ENCODE measurements at regions not wholly inside any gene's neighbourhood (a gene's known extent, or its start where the extent isn't known, plus 50 kb on each side); places are given as distances from the start of the nearest gene placed in this dataset.

DNA sequence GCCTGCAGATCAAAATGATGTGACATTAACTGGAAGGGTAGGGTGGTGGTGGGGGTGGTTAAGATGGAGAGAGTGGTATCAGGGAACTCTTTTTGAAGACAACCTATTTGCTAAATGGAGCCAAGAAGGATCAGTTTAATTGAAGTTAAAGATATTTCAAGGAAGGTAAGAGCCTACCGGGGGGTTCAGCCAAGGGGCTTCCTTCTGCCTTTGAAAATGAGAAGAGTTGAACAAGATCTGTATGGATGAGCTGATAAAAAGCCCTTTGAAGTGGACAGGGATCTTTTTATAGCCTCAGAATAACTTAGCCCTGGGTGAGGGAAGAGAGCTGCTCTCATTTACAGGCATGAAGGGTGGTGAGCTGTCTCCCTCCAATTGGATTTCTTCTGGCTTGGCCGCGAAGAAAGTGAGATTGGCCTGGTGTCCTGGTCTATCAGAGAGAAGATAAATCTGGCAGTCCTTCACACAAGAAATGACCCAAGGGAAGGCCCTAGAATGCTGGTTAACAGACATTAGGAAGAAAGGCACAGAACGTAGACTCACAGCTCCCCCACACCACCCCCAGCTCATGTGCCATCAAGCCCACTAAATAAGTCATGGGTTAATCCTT lies 439.8 kb downstream of the TNS1 start:
- no peak overlapping the region for H3K4me3 ChIP-seq

DNA sequence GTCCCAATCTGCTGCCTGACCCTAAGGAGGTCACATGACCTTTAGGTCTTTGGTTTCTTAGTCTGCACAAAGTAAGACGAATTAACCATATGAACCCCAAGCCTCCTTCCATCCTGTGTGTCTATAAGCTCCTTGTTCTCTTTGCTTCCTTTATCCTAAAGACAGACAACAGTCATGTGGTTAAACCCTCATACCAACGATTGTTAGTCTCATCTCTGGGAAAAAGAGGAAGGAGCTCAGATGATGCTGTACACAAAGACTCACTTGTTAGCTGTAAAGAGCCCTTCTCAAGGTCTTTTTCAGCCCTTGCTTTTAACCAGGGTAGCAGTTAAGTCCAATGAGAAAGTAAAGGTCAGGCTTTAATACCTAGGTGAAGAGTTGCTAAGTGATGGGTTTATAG lies 443.7 kb downstream of the TNS1 start:
- no peak overlapping the region for H3K4me3 ChIP-seq
- H3K27ac ChIP-seq = no peak overlapping the region

More for the DNA sequence above, 439.8 kb downstream of the TNS1 start:
- no peak overlapping the region for H3K27ac ChIP-seq

DNA sequence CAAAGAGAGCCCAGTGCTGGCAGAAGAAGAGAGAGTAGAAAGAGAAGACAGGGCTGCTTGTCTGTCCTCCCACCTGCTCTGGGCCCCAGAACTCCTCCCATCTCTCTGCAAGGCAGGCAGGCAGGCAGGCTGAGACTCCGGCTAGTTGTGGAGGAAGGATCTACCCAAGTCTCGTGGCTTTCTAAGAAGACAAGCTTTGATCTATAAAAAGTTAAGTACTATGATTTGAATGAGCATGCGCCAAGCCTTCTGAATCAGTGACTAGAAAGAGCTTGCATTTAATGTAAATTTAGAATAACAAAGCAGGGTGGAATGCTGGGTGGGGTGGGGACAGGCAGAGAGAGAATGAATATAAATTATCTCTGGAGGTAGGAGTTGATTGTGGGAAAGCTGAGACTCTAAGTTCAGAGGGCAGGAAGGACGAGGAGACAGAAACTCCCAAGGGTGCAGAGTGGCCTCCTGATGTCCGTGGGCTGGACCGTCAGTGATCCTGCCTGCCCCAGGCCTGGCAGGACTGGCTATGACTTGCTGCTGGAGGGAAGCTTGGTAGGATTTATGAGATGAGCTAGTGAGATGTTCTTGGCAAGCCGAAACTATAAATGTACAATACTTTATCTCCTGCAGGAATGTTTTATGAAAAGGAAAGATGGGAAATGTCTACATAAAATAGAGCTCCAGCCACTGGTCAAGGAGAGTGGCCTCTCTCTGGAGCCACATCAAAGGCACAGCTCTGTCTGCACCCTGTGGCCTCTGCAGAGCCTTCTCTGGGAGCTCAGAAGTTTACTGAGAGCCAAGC lies 447.5 kb downstream of the TNS1 start:
- peak overlapping the region in 2 of 21 experiments; percentile 34 to 59 for H3K27ac ChIP-seq

DNA sequence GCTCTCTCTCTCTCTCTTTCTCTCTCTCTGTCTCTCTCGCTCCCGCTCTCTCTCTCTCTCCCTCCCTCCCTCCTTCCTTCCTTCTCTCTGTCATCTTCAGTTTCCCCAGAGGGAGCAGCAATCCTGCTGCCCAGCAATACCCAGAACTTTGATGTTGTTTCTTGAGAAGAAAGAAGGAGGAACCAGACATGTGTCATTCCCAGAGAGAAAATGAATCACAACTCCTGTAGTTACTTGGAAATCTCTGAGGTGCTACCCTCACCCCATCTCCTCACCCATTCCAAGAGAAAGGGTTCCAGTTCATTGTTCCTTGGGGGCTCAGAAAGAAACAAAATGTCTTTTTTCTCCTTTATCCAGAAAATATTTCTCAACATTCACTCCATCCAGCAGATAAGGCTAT lies 449.1 kb downstream of the TNS1 start:
- no peak overlapping the region for H3K27ac ChIP-seq
- no peak overlapping the region for H3K4me3 ChIP-seq

More for the DNA sequence above, 447.5 kb downstream of the TNS1 start:
- no peak overlapping the region for H3K4me3 ChIP-seq

DNA sequence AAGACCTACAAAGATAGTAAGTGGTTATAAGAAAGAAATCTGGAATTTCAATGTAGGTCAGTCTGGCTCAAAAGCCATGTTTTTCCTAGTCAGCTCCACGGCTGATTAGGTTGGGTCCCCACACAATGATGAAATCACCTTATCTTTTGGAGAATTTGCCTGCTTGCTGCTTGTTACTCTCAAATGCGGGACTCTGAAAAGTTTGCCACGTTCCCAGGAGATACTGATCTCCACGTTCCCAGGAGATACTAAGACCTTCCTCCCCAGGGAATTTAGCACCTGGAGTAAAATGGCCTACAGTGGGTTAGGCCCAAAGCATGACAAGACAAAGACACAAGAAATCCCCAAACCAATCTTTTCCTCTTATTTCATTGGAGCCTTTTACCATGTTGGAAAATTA lies 449.6 kb downstream of the TNS1 start:
- H3K27ac ChIP-seq = no peak overlapping the region
- no peak overlapping the region for H3K4me3 ChIP-seq

DNA sequence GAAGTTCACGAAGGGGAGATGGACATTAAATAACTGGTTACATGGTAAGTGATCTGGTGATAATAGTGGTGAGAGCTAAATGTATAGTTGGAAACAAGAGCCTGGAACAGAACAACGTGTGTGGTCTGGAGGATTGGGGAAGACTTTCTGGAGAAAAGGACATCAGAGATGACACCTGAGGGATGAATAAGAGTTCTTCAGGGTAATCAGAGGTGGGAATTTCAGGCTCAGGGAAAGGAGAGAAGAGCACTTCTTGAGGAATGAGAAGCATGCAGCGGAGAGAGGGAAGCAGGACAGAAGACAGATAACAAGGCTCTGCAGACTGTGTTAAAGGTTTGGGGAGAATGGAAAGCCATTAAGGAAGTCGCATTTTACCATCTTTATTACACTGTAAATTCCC lies 450.7 kb downstream of the TNS1 start:
- Histone ChIP-seq H3K4me3 (no peak overlapping the region), H3K27ac (no peak overlapping the region)

DNA sequence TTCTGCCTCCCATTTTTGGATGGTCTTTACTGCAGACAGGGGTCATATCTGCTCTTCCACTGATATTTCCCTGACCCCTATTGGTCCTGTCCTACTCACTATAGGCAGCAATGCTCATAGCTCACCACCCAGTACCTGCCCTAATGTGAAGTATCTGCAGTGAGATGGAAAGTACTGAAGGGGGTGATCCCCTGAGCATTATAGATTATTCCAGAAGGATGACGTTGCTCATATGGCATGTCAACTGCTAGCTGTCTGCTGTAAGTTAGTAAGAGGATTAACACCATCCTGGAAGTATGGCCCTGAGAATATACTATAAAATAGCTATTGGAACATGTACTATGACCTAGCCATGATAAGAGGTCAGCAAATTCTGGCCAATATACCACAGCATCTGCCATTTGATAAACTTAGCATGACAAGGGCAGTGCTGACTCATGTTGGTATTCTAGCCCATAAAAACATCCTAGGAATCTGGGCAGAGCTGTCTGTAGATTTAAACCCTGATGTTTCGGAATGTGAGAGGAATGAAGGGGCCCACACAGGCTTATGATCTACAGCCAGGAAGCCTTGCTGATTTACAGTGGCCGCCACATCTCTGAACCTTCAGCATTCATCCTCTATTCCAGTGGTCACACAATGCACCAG lies 451.4 kb downstream of the TNS1 start:
- no peak overlapping the region for H3K27ac ChIP-seq
- no peak overlapping the region for H3K4me3 ChIP-seq

DNA sequence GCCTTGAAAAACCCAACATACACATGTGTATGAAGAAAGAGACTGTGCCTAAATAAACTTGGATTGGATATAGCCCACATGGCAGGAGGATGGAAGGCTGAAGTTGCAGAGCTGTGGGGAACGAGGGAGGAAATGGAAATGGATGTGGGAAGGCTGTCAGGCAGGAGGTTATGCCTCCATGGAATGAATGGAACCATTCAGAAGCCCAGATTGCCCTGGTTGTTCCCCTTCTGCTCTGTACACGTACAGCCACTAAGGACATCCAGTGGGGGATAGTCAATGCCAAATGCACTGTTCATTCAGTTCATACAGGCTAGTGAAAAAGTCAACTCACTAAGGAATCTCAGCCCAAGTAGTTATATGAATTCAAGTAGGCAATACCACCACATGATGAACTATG lies 463.7 kb downstream of the TNS1 start:
- H3K4me3 ChIP-seq = no peak overlapping the region
- H3K27ac ChIP-seq = no peak overlapping the region

DNA sequence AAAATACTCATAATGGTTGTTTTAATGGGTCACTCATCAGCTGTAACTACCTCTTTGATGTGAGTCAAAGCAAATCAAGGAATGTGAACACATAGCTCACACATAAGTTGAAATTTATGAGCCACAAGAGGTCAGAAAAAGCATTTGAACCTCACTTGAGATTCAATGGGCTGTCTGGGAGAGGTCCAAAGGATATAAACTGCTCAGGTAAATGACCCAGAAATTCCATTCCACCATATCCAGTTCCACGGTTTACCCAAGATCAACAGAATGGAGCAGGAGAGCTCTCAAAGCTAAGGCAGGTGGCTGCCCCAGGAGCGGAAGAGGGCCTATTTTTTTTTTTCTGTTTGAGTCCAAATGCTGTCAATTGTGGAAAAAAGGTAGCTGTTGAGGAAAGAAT lies 464.1 kb downstream of the TNS1 start:
- H3K27ac ChIP-seq = no peak overlapping the region

DNA sequence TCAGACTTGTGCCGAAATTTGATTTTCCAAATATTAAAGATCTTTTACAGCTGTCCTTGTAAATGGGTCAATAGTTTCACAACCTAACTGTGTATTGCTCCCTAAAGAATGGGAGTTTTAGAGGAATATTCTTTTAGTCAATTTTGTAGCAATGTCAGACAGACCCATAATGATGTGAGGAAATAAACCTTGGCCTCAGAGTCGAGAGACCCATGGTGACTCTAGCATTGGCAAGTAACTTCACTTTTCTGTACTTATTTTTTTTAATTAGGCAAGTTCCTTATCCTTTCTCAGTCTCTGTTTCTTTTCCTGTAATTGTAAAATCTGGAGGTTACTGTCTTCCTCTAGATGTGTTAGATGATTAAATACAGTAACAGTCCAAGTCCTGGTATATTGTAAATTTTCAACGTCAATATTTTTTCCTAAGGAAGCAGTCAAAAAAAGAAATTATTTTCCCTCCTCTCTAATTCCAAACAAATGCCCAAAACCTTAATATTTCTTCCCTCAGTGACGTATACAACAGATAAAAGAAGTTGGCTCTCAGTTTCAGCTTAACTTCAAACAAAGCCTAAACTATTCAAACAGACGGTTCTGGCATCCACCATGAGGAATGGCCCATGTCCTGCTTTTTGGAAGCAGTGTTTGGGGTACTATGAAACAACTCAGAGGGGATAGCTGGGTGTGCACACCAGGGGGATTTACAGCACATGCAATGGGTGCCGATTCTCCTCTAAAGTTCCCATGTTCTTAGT lies 466.7 kb downstream of the TNS1 start:
- no peak overlapping the region for H3K27ac ChIP-seq
- no peak overlapping the region for H3K4me3 ChIP-seq

More for the DNA sequence above, 464.1 kb downstream of the TNS1 start:
- no peak overlapping the region for H3K4me3 ChIP-seq

DNA sequence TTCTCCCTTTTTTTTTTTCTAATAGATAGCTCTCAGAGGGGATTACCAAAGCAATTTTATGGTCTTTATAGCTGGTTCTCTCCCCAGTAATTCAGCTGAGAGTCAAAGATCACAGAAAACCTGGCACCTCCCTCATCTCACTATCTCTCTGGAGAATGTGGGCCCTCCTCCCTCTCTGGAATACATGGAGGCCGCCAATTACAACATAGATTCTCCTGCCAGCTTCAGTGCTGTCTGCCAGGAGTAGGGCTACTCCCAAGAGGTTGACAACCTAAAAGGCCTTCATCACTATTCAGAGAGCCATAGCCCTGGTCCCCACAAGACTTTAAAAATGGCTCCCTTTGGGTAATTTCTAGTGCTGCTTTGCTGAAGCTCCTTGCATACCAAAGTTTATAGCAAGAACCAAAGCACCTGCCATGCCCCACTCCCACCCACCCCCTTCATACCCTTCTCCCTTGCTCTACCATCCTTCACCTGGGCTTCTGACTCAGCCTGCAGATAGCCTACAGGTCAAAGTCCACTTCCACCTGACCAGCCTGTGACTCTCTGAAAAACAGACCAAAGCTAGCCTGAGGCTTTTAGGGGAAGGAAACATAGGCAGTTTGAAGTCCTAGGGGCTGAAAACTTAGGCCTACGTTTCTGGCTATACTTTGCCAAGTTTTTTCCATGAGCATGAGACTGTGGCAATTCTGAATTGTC lies 472.3 kb downstream of the TNS1 start:
- no peak overlapping the region for H3K27ac ChIP-seq

DNA sequence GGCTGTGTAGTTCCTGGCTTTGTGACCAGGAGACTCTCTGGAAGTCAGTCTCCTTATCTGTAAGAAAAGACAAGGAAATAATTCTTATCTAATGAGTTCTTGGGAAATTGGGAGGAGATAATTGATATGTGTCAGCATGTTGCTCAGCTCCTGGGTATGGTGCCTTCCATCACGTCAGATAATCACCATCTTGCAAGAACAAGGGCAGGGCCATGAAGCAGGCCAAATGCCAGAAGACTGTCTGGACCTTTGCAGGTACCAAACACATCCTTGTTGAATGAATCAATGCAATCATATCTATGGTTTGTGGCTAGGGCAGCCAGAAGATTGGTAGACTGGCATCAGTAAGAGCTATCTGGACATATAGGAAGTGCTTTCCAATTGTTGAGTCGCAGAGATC lies 473.5 kb downstream of the TNS1 start:
- no peak overlapping the region for H3K27ac ChIP-seq
- no peak overlapping the region for H3K4me3 ChIP-seq

More for the DNA sequence above, 472.3 kb downstream of the TNS1 start:
- no peak overlapping the region for H3K4me3 ChIP-seq

DNA sequence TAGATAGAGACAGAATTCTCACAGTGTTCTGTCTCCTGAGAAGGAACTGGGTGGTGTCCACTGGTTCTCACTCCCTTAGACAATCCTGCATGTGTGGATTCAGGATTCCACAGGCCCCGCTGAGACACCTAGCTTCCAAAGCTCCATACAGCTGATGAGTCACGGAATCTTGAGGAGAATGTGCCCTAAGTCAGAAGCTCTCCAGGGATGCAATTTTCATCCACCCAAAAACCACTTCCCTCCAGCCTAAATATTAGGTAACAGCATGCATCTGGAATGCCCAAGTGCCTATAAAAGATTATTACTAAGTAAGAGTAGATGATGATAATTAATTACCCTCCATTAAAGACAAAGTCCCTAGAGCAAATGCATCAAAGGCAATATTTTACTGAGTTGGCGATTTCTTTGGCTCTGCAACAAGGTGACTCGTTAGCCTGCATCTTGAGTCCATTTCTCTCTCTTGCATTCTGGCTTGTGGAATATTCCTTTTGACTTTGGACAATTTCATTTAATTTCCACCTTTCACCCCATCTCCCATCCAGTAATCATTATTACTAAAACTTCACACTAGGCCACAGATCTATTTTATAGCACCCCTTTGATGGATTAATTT lies 475.1 kb downstream of the TNS1 start:
- H3K27ac ChIP-seq = no peak overlapping the region
- no peak overlapping the region for H3K4me3 ChIP-seq

DNA sequence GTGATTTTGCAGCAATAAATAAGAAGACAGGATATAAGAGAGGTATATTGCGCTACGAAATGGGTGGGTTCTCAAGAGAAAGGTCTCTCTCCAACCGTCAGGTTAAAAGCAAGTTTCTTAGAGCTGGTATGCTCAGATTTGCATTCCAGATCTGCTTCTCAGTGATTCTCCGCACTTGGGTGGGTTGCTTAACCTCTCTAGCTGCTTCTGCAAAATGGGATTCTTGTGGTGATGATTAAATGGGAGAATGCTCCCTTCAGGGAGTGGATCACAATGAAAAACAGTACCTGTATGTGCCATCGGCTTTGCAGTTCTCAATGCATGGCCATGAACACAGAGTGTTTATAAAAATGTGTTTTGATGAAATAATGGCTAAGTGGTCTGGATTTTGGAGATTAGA lies 477.7 kb downstream of the TNS1 start:
- no peak overlapping the region for H3K27ac ChIP-seq
- no peak overlapping the region for H3K4me3 ChIP-seq

DNA sequence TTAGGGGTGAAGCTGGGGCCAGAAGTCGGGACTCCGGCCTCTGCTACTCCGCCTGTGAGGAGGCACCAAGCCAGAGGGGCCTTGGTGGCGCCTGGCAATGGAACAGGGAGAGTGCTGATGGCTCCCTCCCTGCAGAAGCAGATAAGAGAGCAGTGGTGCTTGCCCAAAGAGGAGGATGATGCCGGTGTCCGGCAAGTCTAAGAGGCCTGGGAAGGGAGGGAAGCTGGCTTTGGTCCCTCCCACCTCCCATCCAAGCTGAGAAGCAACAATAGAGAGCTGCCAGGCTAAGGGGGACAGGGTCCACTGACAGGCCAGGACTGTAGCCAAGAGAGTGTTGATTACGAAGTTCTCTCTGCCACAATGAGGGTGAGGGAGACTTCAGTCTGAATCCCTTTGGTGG lies 479.5 kb downstream of the TNS1 start:
- no peak overlapping the region for H3K27ac ChIP-seq
- H3K4me3 ChIP-seq = no peak overlapping the region

DNA sequence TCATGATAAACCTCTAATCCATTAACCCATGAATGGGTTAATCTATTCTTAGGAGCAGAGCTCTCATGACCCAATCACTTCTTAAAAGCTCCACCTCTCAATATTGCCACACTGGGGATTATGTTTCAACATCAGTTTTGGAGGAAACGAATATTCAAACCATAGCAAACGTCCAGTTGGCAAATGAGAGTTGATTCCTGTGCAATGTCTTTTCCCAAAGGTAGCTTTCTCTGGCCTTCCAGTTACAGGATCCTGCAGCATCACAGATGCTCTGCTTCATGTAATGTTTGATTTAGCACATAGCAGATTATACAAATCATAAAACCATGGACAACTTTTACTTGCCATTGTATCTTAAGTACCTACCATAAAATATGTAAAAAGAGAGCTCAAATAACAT lies 481.0 kb downstream of the TNS1 start:
- Histone ChIP-seq H3K27ac (no peak overlapping the region), H3K4me3 (no peak overlapping the region)

DNA sequence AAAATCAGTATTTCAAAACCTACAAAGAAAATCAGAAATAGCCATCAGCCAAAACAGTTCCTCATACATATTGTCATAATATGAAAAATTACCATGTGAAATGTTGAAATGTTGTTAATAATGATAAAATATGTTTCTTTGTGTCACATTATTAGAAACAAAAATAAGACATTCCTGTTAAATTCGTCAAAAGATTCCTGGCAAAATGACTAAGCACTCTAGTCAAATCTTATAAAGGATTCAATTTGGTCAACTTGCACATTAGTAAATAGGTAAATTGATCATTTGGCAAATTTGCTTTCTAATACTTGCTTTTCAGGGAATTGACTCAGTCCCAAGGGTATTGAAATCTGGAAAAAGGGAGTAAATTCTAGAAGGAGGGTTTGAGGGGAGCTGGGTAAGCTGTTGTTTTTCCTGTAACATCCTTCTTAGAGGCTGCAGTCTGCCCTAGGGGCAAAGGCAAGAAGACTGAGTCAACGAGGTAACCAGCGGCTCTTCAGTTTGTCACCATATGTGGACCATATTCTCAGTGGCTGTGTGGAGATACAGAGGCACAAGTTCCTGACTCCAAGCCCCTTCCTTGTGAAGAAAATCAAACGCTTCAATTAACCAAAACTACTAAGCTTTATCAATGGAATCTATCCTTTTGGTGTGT lies 482.3 kb downstream of the TNS1 start:
- H3K27ac ChIP-seq = peak overlapping the region in 1 of 21 experiments; percentile 2

DNA sequence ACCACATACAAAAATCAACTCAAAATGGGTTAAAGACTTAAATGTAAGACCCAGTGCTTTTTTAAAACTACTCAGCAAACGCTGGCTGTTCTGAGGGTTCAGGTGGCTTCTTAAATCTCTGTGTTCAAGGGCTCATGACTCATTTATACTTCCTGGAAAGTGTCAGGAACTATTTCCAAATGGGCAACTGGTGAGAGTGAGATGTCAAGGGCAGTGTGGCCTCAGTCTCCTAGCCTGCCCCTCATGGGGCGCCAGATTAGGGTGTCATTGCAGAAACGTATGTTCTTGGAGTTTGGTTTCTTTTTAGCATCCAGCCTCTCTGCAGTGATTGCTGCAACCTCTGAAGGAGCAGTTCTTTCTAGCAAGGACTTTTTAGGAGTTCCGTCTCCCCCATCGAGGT lies 485.4 kb downstream of the TNS1 start:
- no peak overlapping the region for H3K27ac ChIP-seq
- H3K4me3 ChIP-seq = no peak overlapping the region

More for the DNA sequence above, 482.3 kb downstream of the TNS1 start:
- H3K4me3 ChIP-seq = no peak overlapping the region

Measured in skin epidermis (tissue), 12 donors.